GM12872 (cell line): ENCODE measurements at regions not wholly inside any gene's neighbourhood (a gene's known extent, or its start where the extent isn't known, plus 50 kb on each side); places are given as distances from the start of the nearest gene placed in this dataset.

Experiments
- CTCF ChIP-seq: IDR thresholded peaks from 3 replicates; pipeline ENCODE4 v1.5.1; 2011; ENCODE audit warnings: low read depth, mild to moderate bottlenecking, low read length, moderate library complexity; ENCODE audit not compliant: insufficient read depth

- TF ChIP-seq CTCF = no peak
Observed at GRCh38 chr12:33795536-33795935, 226.8 kb upstream of the ALG10 start.

GRCh38 chr12:33813536-33813935, 208.8 kb upstream of the ALG10 start:
- TF ChIP-seq CTCF = no peak

- no peak for TF ChIP-seq CTCF
Observed at GRCh38 chr12:33817713-33818112, 204.6 kb upstream of the ALG10 start.

GRCh38 chr12:33818313-33818712, 204.0 kb upstream of the ALG10 start:
- no peak for TF ChIP-seq CTCF

GRCh38 chr12:33825442-33825841, 196.9 kb upstream of the ALG10 start:
- TF ChIP-seq CTCF = no peak

- no peak for TF ChIP-seq CTCF
Observed at GRCh38 chr12:33825986-33826602, 196.2 kb upstream of the ALG10 start.

GRCh38 chr12:33828326-33828725, 194.0 kb upstream of the ALG10 start:
- TF ChIP-seq CTCF = no peak
